B cell (primary cell): ENCODE measurements at regions not wholly inside any gene's neighbourhood (a gene's known extent, or its start where the extent isn't known, plus 50 kb on each side); places are given as distances from the start of the nearest gene placed in this dataset.

Experiments
- ATAC-seq: fragments of 200-7000 bp; cut with Tn5 transposase; one replicate; pipeline ENCODE4 v1.10.0; 2021; ENCODE audit warnings: low read depth, mild to moderate bottlenecking, moderate number of reproducible peaks, moderate library complexity
- CTCF ChIA-PET: fragments of 350-600 bp; sonication (Branson Sonifier 250); formaldehyde crosslinking; loops from one replicate; lab custom pipeline; 2021; ENCODE audit warnings: antibody characterized with exemption, inconsistent platforms; lab: Charles Lee
- POLR2A ChIA-PET: fragments of 350-600 bp; sonication (Branson Sonifier 250); formaldehyde crosslinking; loops from one replicate; lab custom pipeline; 2021; ENCODE audit warnings: antibody characterized with exemption; lab: Charles Lee
- DNase-seq: peaks from one replicate; pipeline ENCODE4 v3.0.0; 2013
- H2AFZ ChIP-seq: 2 replicates; pipeline ENCODE4 v1.6.1; 2012; ENCODE audit warnings: mild to moderate bottlenecking, low read depth, low read length; ENCODE audit not compliant: insufficient read depth, poor library complexity, severe bottlenecking
- H3K27ac ChIP-seq, 2 donors: 1 replicate in 1 of 2; 2 replicates in 1 of 2; pipeline ENCODE4 v1.5.1; 2012 to 2013; ENCODE audit warnings: low read length in 2 of 2, mild to moderate bottlenecking in 2 of 2, moderate library complexity in 1 of 2
- H3K27me3 ChIP-seq, 4 experiments: fragments of 200-600 bp in 1 of 4; sonication (generic) in 1 of 4; replicated peaks in 1 of 4; 1 replicate in 2 of 4; 2 replicates in 2 of 4; pipeline versions ENCODE4 v1.6.1 to v1.7.0; 2013 to 2016; ENCODE audit warnings: low read length in 3 of 4, mild to moderate bottlenecking in 2 of 4, mixed read lengths in 1 of 4, moderate library complexity in 1 of 4; ENCODE audit not compliant: insufficient read depth in 4 of 4, control insufficient read depth in 3 of 4; ENCODE audit errors: control extremely low read depth in 1 of 4
- H3K36me3 ChIP-seq, 2 experiments: replicated peaks in 1 of 2; 1 replicate in 1 of 2; 2 replicates in 1 of 2; pipeline versions ENCODE4 v1.6.1 to v1.7.1; 2013; ENCODE audit warnings: low read length in 1 of 2; ENCODE audit not compliant: insufficient read depth in 2 of 2, control insufficient read depth in 1 of 2; ENCODE audit errors: control extremely low read depth in 1 of 2, extremely low read depth in 1 of 2
- H3K4me1 ChIP-seq, 2 donors: fragments of 200-600 bp in 1 of 2; sonication (generic) in 1 of 2; 1 replicate in 1 of 2; 2 replicates in 1 of 2; pipeline versions ENCODE4 v1.5.1 to v1.6.1; 2013 to 2017; ENCODE audit warnings: low read length in 2 of 2; ENCODE audit not compliant: control insufficient read depth in 2 of 2, insufficient read depth in 2 of 2
- H3K4me2 ChIP-seq: replicated peaks from 2 replicates; pipeline ENCODE3; 2012; ENCODE audit warnings: mild to moderate bottlenecking, low read depth, low read length; ENCODE audit not compliant: poor library complexity, severe bottlenecking
- H3K4me3 ChIP-seq, 5 experiments: fragments of 200-600 bp in 1 of 5; sonication (generic) in 1 of 5; 1 replicate in 3 of 5; 2 replicates in 2 of 5; pipeline versions ENCODE4 v1.5.1 to v1.7.0; 2011 to 2016; ENCODE audit warnings: low read length in 4 of 5, mild to moderate bottlenecking in 4 of 5, low read depth in 2 of 5, control low read depth in 1 of 5, moderate library complexity in 1 of 5; ENCODE audit not compliant: insufficient read depth in 1 of 5; ENCODE audit errors: control extremely low read depth in 1 of 5, extremely low read depth in 1 of 5
- H3K79me2 ChIP-seq: fragments of 200-600 bp; sonication (generic); one replicate; pipeline ENCODE4 v1.6.0; 2016; ENCODE audit warnings: low read length; ENCODE audit not compliant: control insufficient read depth, insufficient read depth
- H3K9ac ChIP-seq: fragments of 200-600 bp; sonication (generic); 2 replicates; pipeline ENCODE4 v1.6.1; 2017; ENCODE audit warnings: mild to moderate bottlenecking, low read length, moderate library complexity
- H3K9me3 ChIP-seq, 3 donors: one replicate each; pipeline versions ENCODE4 v1.6.1 to v1.7.1; 2013; ENCODE audit warnings: low read length in 2 of 3; ENCODE audit not compliant: control insufficient read depth in 2 of 3, insufficient read depth in 1 of 3; ENCODE audit errors: control extremely low read depth in 1 of 3
- H4K20me1 ChIP-seq: 2 replicates; pipeline ENCODE4 v1.6.0; 2012; ENCODE audit warnings: mild to moderate bottlenecking, low read length; ENCODE audit not compliant: insufficient read depth, control insufficient read depth, poor library complexity, severe bottlenecking
- H3K27ac Mint-ChIP-seq: one replicate; pipeline ENCODE4 v1.8.0; 2021; ENCODE audit warnings: mixed read lengths
- H3K27me3 Mint-ChIP-seq: one replicate; pipeline ENCODE4 v1.8.0; 2021; ENCODE audit warnings: mixed read lengths
- H3K4me1 Mint-ChIP-seq: one replicate; pipeline ENCODE4 v1.8.0; 2021; ENCODE audit warnings: mixed read lengths
- H3K4me3 Mint-ChIP-seq: one replicate; pipeline ENCODE4 v1.8.0; 2021; ENCODE audit warnings: mixed read lengths
- H3K9me3 Mint-ChIP-seq: one replicate; pipeline ENCODE4 v1.8.0; 2022; ENCODE audit warnings: mixed read lengths; ENCODE audit not compliant: insufficient read depth
- CTCF ChIP-seq: fragments of 200-600 bp; IDR thresholded peaks from one replicate; pipeline ENCODE4 v1.8.0; 2022; ENCODE audit warnings: antibody characterized with exemption, mild to moderate bottlenecking
- EZH2 ChIP-seq: IDR thresholded peaks from 2 replicates; pipeline ENCODE4 v1.6.1; 2012; ENCODE audit warnings: borderline replicate concordance, low read depth, mild to moderate bottlenecking, moderate library complexity, low read length; ENCODE audit not compliant: insufficient read depth, poor library complexity, severe bottlenecking
- WGBS: methylation state at CpG from one replicate; pipeline ENCODE4 v1.1.5; 2013; ENCODE audit warnings: missing lambda C conversion rate; ENCODE audit not compliant: insufficient coverage; 5-methylcytosine and 5-hydroxymethylcytosine counted together
- intact Hi-C: fragments of 100-400 bp; cut with micrococcal nuclease; formaldehyde crosslinking; loops from one replicate; pipeline ENCODE4 v1.10.0; 2022

GRCh38 chr5:175013251-175013650 lies 288.9 kb downstream of the MSX2 start:
- POLR2A ChIA-PET: no interaction called here
- intact Hi-C loops: no loop called here

GRCh38 chr5:175012267-175012666 lies 287.9 kb downstream of the MSX2 start:
- no peak overlapping the region for H3K27ac ChIP-seq
- no peak overlapping the region for H2AFZ ChIP-seq
- H3K36me3 ChIP-seq: no peaks in the 10 kb centered on the region
- CTCF ChIA-PET: no interaction called here
- DNase-seq (no peak), ATAC-seq (no peak)
- H3K4me3 ChIP-seq: no peak overlapping the region
- Mint-ChIP-seq H3K4me1 (no peaks in the 10 kb centered on the region), H3K9me3 (no peaks in the 10 kb centered on the region), H3K27ac (no peak overlapping the region), H3K27me3 (no peaks in the 10 kb centered on the region), H3K4me3 (no peak overlapping the region)
- H3K27me3 ChIP-seq: no peaks in the 10 kb centered on the region
- TF ChIP-seq EZH2: no peak
- TF ChIP-seq CTCF: no peak
- no peaks in the 10 kb centered on the region for H4K20me1 ChIP-seq
- peaks cover 0 to 7% (median 0%) of the 10 kb centered on the region in 3 donors for H3K9me3 ChIP-seq
- intact Hi-C loops: no loop called here
- no peaks in the 10 kb centered on the region for H3K4me1 ChIP-seq
- H3K9ac ChIP-seq: no peak overlapping the region
- no peak overlapping the region for H3K4me2 ChIP-seq
- POLR2A ChIA-PET: no interaction called here
- no peaks in the 10 kb centered on the region for H3K79me2 ChIP-seq
- 55% methylated on average over 6 of the region's 8 CpGs for WGBS

More at GRCh38 chr5:175013251-175013650, 288.9 kb downstream of the MSX2 start:
- Histone ChIP-seq H3K79me2 (no peaks in the 10 kb centered on the region), H4K20me1 (no peaks in the 10 kb centered on the region), H3K27ac (no peak overlapping the region), H3K4me3 (no peak overlapping the region), H3K36me3 (no peaks in the 10 kb centered on the region), H3K9ac (no peak overlapping the region), H3K9me3 (peaks cover 0 to 7% (median 0%) of the 10 kb centered on the region in 3 donors), H3K27me3 (no peaks in the 10 kb centered on the region), H3K4me2 (no peak overlapping the region), H3K4me1 (no peaks in the 10 kb centered on the region), H2AFZ (no peak overlapping the region)
- DNase-seq (no peak), ATAC-seq (no peak)
- CTCF ChIA-PET: no interaction called here
- Mint-ChIP-seq H3K9me3 (no peaks in the 10 kb centered on the region), H3K27ac (no peak overlapping the region), H3K4me1 (no peaks in the 10 kb centered on the region), H3K4me3 (no peak overlapping the region), H3K27me3 (peaks cover 4% of the 10 kb centered on the region)
- no peak for TF ChIP-seq CTCF
- no peak for TF ChIP-seq EZH2
- WGBS: 75% methylated on average over 4 of the region's 4 CpGs
